ENCODE measurements at regions not wholly inside any gene's neighbourhood (a gene's known extent, or its start where the extent isn't known, plus 50 kb on each side); places are given as distances from the start of the nearest gene placed in this dataset.

DNA sequence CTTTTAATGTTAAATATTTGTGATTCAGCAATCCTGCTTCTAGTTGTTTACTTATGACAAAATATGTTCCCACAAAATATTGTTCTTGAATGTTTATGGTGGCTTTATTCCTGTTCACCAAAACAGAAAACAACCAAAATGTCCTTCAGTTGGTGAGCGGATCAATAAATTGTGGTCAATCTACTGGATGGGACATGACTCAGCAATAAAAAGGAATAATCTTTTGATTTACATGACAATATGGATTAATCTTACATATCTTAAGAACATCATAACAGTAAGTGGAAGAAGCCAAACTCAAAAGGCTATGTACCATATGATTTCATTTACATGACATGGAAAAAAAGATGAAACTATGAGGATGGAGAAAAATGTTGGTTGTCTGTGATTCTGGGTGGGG lies 691.3 kb upstream of the GHITM start:
- TF ChIP-seq EP300 (IDR thresholded peaks at IDR 0.05): no peak
- no peak for TF ChIP-seq POLR2AphosphoS5 (IDR thresholded peaks at IDR 0.05)
- TF ChIP-seq, protein P1, sequence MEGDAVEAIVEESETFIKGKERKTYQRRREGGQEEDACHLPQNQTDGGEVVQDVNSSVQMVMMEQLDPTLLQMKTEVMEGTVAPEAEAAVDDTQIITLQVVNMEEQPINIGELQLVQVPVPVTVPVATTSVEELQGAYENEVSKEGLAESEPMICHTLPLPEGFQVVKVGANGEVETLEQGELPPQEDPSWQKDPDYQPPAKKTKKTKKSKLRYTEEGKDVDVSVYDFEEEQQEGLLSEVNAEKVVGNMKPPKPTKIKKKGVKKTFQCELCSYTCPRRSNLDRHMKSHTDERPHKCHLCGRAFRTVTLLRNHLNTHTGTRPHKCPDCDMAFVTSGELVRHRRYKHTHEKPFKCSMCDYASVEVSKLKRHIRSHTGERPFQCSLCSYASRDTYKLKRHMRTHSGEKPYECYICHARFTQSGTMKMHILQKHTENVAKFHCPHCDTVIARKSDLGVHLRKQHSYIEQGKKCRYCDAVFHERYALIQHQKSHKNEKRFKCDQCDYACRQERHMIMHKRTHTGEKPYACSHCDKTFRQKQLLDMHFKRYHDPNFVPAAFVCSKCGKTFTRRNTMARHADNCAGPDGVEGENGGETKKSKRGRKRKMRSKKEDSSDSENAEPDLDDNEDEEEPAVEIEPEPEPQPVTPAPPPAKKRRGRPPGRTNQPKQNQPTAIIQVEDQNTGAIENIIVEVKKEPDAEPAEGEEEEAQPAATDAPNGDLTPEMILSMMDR (IDR thresholded peaks at IDR 0.05): no peak
- TF ChIP-seq POLR2A (IDR thresholded peaks at IDR 0.05): no peak
- no peak for DNase-seq
- H3K9me3 ChIP-seq: no peaks in the 10 kb centered on the region
- 86 to 100% (median 97%) methylated on average over 1 of the region's 1 CpG for WGBS, 5 donors
- no peak overlapping the region for H3K4me3 ChIP-seq
- H3K4me1 ChIP-seq: no peaks in the 10 kb centered on the region
- intact Hi-C loops (cut with DNase I; ENCODE audit: low total_unique reads): no loop called here
- H3K27ac ChIP-seq: no peak overlapping the region
- H3K27me3 ChIP-seq: no peaks in the 10 kb centered on the region
- no peaks in the 10 kb centered on the region for H3K36me3 ChIP-seq

GRCh38 chr10:83458611-83459010 lies 680.7 kb upstream of the GHITM start:
- intact Hi-C loops (cut with DNase I; ENCODE audit: low total_unique reads): no loop called here

DNA sequence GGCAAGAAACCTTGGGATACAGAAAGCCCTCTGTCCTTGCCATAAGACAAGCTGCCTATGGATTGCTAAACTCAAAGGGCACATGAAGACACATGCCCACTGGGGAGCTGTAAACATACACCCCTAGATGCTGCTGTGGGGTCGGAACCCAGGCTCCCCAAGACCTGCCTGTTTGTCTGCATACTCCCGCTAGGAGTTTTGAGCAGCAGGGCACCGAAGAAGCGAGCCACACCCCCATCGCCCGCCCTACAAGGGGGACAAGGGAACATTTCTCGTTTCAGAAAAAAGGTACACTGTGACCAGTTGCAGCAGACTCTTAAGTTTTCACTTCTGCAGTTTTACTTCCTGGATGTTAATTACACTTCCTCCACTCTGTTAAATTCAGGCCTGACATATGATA lies 680.2 kb upstream of the GHITM start:
- Histone ChIP-seq H3K36me3 (no peaks in the 10 kb centered on the region), H3K27me3 (no peaks in the 10 kb centered on the region), H3K4me3 (no peak overlapping the region), H3K4me1 (no peaks in the 10 kb centered on the region), H3K9me3 (no peaks in the 10 kb centered on the region), H3K27ac (no peak overlapping the region)
- no peak for DNase-seq
- intact Hi-C loops (cut with DNase I; ENCODE audit: low total_unique reads): no loop called here
- TF ChIP-seq POLR2AphosphoS5 (IDR thresholded peaks at IDR 0.05): no peak
- WGBS, 5 donors: 82 to 90% (median 86%) methylated on average over 7 of the region's 7 CpGs

More at GRCh38 chr10:83458611-83459010, 680.7 kb upstream of the GHITM start:
- no peak overlapping the region for H3K4me3 ChIP-seq
- no peaks in the 10 kb centered on the region for H3K4me1 ChIP-seq
- no peaks in the 10 kb centered on the region for H3K27me3 ChIP-seq
- no peaks in the 10 kb centered on the region for H3K9me3 ChIP-seq
- H3K27ac ChIP-seq: no peak overlapping the region
- DNase-seq: no peak
- no peaks in the 10 kb centered on the region for H3K36me3 ChIP-seq
- TF ChIP-seq POLR2A (IDR thresholded peaks at IDR 0.05): no peak
- no peak for TF ChIP-seq POLR2AphosphoS5 (IDR thresholded peaks at IDR 0.05)
- TF ChIP-seq EP300 (IDR thresholded peaks at IDR 0.05): no peak
- TF ChIP-seq, protein P1 (IDR thresholded peaks at IDR 0.05): no peak
- WGBS, 5 donors: 75 to 94% (median 90%) methylated on average over 13 of the region's 13 CpGs

- no peak overlapping the region for H3K27ac ChIP-seq
- H3K4me3 ChIP-seq: no peak overlapping the region
- intact Hi-C loops (cut with DNase I; ENCODE audit: low total_unique reads): no loop called here
- WGBS, 5 donors: 53 to 88% (median 79%) methylated on average over 2 of the region's 2 CpGs
- DNase-seq: no peak
- no peaks in the 10 kb centered on the region for H3K36me3 ChIP-seq
- H3K9me3 ChIP-seq: peaks cover 0 to 4% (median 0%) of the 10 kb centered on the region in 4 donors
- TF ChIP-seq, protein P1 (IDR thresholded peaks at IDR 0.05): no peak
- no peak for TF ChIP-seq EP300 (IDR thresholded peaks at IDR 0.05)
- TF ChIP-seq POLR2AphosphoS5 (IDR thresholded peaks at IDR 0.05): no peak
- no peak for TF ChIP-seq POLR2A (IDR thresholded peaks at IDR 0.05)
- H3K4me1 ChIP-seq: no peaks in the 10 kb centered on the region
- no peaks in the 10 kb centered on the region for H3K27me3 ChIP-seq
These were observed 669.5 kb upstream of the GHITM start for GRCh38 chr10:83469728-83470331.

- no peaks in the 10 kb centered on the region for H3K9me3 ChIP-seq
- WGBS, 5 donors: 75 to 91% (median 83%) methylated on average over 6 of the region's 6 CpGs
- intact Hi-C loops (cut with DNase I; ENCODE audit: low total_unique reads): no loop called here
- no peak overlapping the region for H3K4me3 ChIP-seq
- no peaks in the 10 kb centered on the region for H3K36me3 ChIP-seq
- no peak for DNase-seq
- no peak for TF ChIP-seq POLR2AphosphoS5 (IDR thresholded peaks at IDR 0.05)
- TF ChIP-seq EP300 (IDR thresholded peaks at IDR 0.05): no peak
- TF ChIP-seq, protein P1 (IDR thresholded peaks at IDR 0.05): no peak
- no peak for TF ChIP-seq POLR2A (IDR thresholded peaks at IDR 0.05)
- no peaks in the 10 kb centered on the region for H3K27me3 ChIP-seq
- H3K27ac ChIP-seq: no peak overlapping the region
- H3K4me1 ChIP-seq: no peaks in the 10 kb centered on the region
These were observed 663.1 kb upstream of the GHITM start for GRCh38 chr10:83476211-83476610.
